HepG2 (cell line): ENCODE measurements at regions not wholly inside any gene's neighbourhood (a gene's known extent, or its start where the extent isn't known, plus 50 kb on each side); places are given as distances from the start of the nearest gene placed in this dataset.

Experiments used
- KAT8 ChIP-seq: IDR thresholded peaks from 2 replicates; pipeline ENCODE4 v1.6.1; 2016; ENCODE audit warnings: missing genetic modification reagents, missing compliant biosample characterization
- ZNF674 ChIP-seq: sonication (generic); formaldehyde crosslinking; IDR thresholded peaks from 2 replicates; pipeline ENCODE4 v1.5.0; 2020; ENCODE audit warnings: low read depth, mild to moderate bottlenecking, missing genetic modification reagents

GRCh38 chr1:5632814-5633213 lies 359.4 kb downstream of the NPHP4 start:
- TF ChIP-seq KAT8 (CRISPR knock-in tag) (no peak), ZNF674 (no peak)
